WTC11 (cell line): ENCODE measurements at regions not wholly inside any gene's neighbourhood (a gene's known extent, or its start where the extent isn't known, plus 50 kb on each side); places are given as distances from the start of the nearest gene placed in this dataset.

Experiments used
- ATAC-seq: fragments of 200-7000 bp; cut with Tn5 transposase; 2 replicates; pipeline ENCODE4 v1.10.0; 2021; ENCODE audit warnings: mild to moderate bottlenecking, moderate library complexity
- CTCF ChIA-PET: fragments of 300-600 bp; sonication (Branson Sonifier 250); formaldehyde crosslinking; loops from one replicate; lab custom pipeline; 2021; ENCODE audit warnings: antibody characterized with exemption; lab: Charles Lee
- POLR2A ChIA-PET: fragments of 350-600 bp; sonication (Branson Sonifier 250); formaldehyde crosslinking; loops from one replicate; lab custom pipeline; 2021; ENCODE audit warnings: antibody characterized with exemption; lab: Charles Lee
- DNase-seq: peaks from one replicate; pipeline ENCODE4 v3.0.0; 2021; ENCODE audit warnings: low spot score
- H3K27ac Mint-ChIP-seq: 2 replicates; pipeline ENCODE4 v1.8.0; 2021; ENCODE audit warnings: mixed read lengths
- H3K27me3 Mint-ChIP-seq: 2 replicates; pipeline ENCODE4 v1.8.0; 2021; ENCODE audit warnings: low read depth, mild to moderate bottlenecking, moderate library complexity, mixed read lengths
- H3K36me3 Mint-ChIP-seq: 2 replicates; pipeline ENCODE4 v1.8.0; 2021; ENCODE audit warnings: mixed read lengths
- H3K4me1 Mint-ChIP-seq: 2 replicates; pipeline ENCODE4 v1.8.0; 2022; ENCODE audit warnings: mixed read lengths
- H3K4me3 Mint-ChIP-seq: 2 replicates; pipeline ENCODE4 v1.8.0; 2021; ENCODE audit warnings: mild to moderate bottlenecking, moderate library complexity, mixed read lengths
- H3K9me3 Mint-ChIP-seq: 2 replicates; pipeline ENCODE4 v1.8.0; 2021; ENCODE audit warnings: mixed read lengths
- CREM ChIP-seq: sonication (generic); formaldehyde crosslinking; IDR thresholded peaks from 2 replicates; pipeline ENCODE4 v1.8.1; 2022; ENCODE audit warnings: mild to moderate bottlenecking, missing genetic modification reagents, moderate library complexity
- FOXJ3 ChIP-seq: sonication (generic); formaldehyde crosslinking; IDR thresholded peaks from 2 replicates; pipeline ENCODE4 v1.9.0; 2021; ENCODE audit warnings: missing genetic modification reagents, mild to moderate bottlenecking, borderline replicate concordance
- GRHL2 ChIP-seq: fragments of 250-450 bp; sonication (Bioruptor Pico); IDR thresholded peaks from 2 replicates; pipeline ENCODE4 v1.8.0; 2022; ENCODE audit warnings: mild to moderate bottlenecking, moderate library complexity; ENCODE audit not compliant: insufficient replicate concordance, severe bottlenecking
- MLX ChIP-seq: sonication (generic); formaldehyde crosslinking; IDR thresholded peaks from 2 replicates; pipeline ENCODE4 v1.8.1; 2023; ENCODE audit warnings: mild to moderate bottlenecking, missing genetic modification reagents, moderate library complexity
- SP1 ChIP-seq: sonication (generic); formaldehyde crosslinking; conservative IDR thresholded peaks from 2 replicates; pipeline ENCODE4 v1.8.1; 2022; ENCODE audit warnings: missing genetic modification reagents
- TP53 ChIP-seq: sonication (generic); formaldehyde crosslinking; IDR thresholded peaks from 2 replicates; pipeline ENCODE4 v1.8.1; 2023; ENCODE audit warnings: mild to moderate bottlenecking, missing genetic modification reagents
- ZNF121 ChIP-seq: sonication (generic); formaldehyde crosslinking; IDR thresholded peaks from 2 replicates; pipeline ENCODE4 v1.8.0; 2023; ENCODE audit warnings: missing genetic modification reagents
- ZNF232 ChIP-seq: sonication (generic); formaldehyde crosslinking; IDR thresholded peaks from 2 replicates; pipeline ENCODE4 v1.8.0; 2022; ENCODE audit warnings: mild to moderate bottlenecking, missing genetic modification reagents
- ZNF423 ChIP-seq: fragments of 250-450 bp; sonication (Bioruptor Pico); IDR thresholded peaks from 2 replicates; pipeline ENCODE4 v2.1.2; 2022; ENCODE audit warnings: mild to moderate bottlenecking, moderate library complexity
- ZSCAN18 ChIP-seq: fragments of 250-450 bp; sonication (Bioruptor Pico); IDR thresholded peaks from 2 replicates; pipeline ENCODE4 v2.1.2; 2022; ENCODE audit warnings: mild to moderate bottlenecking, moderate library complexity
- TF ChIP-seq, protein P1 (sequence below): fragments of 200-600 bp; IDR thresholded peaks from 2 replicates; pipeline ENCODE4 v1.8.0; 2022; ENCODE audit warnings: antibody characterized with exemption
- TF ChIP-seq, protein P2 (sequence below): sonication (generic); formaldehyde crosslinking; IDR thresholded peaks from 2 replicates; pipeline ENCODE4 v1.8.1; 2023; ENCODE audit warnings: mild to moderate bottlenecking, missing genetic modification reagents, borderline replicate concordance
- TF ChIP-seq, protein P3 (sequence below): sonication (generic); formaldehyde crosslinking; IDR thresholded peaks from 2 replicates; pipeline ENCODE4 v1.8.1; 2022; ENCODE audit warnings: low read depth, mild to moderate bottlenecking, moderate library complexity, missing genetic modification reagents, borderline replicate concordance
- TF ChIP-seq, protein P4 (sequence below): sonication (generic); formaldehyde crosslinking; IDR thresholded peaks from 2 replicates; pipeline ENCODE4 v1.8.1; 2022; ENCODE audit warnings: low read depth, missing genetic modification reagents, borderline replicate concordance

DNA sequence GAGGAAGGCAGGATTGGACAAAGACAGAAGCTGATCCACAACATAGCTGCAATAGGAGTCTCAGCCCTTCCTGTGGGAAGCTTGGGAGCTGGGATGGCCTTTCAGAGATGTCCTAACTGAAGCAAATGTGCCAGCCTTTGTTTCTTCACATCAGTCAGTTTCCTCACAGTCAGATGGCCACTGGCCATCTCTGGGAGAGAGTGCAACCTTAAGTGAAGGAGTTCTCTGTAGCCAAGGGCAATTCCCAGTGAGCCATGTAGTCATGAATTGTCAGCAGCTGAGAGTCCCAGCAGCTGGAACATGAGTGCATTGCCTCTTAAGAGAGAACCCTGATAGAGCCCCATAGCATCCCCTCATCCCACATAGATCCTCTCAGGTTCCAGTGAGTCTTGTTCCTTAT, 89.1 kb upstream of the LIFR start:
- Mint-ChIP-seq H3K27me3 (no peaks in the 10 kb centered on the region), H3K4me1 (peaks cover 15% of the 10 kb centered on the region), H3K27ac (no peak overlapping the region)
- POLR2A ChIA-PET = no interaction called here
- no peak for DNase-seq
- TF ChIP-seq CREM (CRISPR knock-in tag) (no peak), GRHL2 (CRISPR knock-in tag) (no peak), TP53 (CRISPR knock-in tag) (no peak), FOXJ3 (CRISPR knock-in tag) (no peak), ZNF423 (no peak), ZNF232 (CRISPR knock-in tag) (no peak), ZNF121 (CRISPR knock-in tag) (no peak), ZSCAN18 (no peak)
- TF ChIP-seq, protein P1, sequence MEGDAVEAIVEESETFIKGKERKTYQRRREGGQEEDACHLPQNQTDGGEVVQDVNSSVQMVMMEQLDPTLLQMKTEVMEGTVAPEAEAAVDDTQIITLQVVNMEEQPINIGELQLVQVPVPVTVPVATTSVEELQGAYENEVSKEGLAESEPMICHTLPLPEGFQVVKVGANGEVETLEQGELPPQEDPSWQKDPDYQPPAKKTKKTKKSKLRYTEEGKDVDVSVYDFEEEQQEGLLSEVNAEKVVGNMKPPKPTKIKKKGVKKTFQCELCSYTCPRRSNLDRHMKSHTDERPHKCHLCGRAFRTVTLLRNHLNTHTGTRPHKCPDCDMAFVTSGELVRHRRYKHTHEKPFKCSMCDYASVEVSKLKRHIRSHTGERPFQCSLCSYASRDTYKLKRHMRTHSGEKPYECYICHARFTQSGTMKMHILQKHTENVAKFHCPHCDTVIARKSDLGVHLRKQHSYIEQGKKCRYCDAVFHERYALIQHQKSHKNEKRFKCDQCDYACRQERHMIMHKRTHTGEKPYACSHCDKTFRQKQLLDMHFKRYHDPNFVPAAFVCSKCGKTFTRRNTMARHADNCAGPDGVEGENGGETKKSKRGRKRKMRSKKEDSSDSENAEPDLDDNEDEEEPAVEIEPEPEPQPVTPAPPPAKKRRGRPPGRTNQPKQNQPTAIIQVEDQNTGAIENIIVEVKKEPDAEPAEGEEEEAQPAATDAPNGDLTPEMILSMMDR = no peak
- TF ChIP-seq, protein P2, sequence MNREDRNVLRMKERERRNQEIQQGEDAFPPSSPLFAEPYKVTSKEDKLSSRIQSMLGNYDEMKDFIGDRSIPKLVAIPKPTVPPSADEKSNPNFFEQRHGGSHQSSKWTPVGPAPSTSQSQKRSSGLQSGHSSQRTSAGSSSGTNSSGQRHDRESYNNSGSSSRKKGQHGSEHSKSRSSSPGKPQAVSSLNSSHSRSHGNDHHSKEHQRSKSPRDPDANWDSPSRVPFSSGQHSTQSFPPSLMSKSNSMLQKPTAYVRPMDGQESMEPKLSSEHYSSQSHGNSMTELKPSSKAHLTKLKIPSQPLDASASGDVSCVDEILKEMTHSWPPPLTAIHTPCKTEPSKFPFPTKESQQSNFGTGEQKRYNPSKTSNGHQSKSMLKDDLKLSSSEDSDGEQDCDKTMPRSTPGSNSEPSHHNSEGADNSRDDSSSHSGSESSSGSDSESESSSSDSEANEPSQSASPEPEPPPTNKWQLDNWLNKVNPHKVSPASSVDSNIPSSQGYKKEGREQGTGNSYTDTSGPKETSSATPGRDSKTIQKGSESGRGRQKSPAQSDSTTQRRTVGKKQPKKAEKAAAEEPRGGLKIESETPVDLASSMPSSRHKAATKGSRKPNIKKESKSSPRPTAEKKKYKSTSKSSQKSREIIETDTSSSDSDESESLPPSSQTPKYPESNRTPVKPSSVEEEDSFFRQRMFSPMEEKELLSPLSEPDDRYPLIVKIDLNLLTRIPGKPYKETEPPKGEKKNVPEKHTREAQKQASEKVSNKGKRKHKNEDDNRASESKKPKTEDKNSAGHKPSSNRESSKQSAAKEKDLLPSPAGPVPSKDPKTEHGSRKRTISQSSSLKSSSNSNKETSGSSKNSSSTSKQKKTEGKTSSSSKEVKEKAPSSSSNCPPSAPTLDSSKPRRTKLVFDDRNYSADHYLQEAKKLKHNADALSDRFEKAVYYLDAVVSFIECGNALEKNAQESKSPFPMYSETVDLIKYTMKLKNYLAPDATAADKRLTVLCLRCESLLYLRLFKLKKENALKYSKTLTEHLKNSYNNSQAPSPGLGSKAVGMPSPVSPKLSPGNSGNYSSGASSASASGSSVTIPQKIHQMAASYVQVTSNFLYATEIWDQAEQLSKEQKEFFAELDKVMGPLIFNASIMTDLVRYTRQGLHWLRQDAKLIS (CRISPR knock-in tag) = no peak
- TF ChIP-seq, protein P3, sequence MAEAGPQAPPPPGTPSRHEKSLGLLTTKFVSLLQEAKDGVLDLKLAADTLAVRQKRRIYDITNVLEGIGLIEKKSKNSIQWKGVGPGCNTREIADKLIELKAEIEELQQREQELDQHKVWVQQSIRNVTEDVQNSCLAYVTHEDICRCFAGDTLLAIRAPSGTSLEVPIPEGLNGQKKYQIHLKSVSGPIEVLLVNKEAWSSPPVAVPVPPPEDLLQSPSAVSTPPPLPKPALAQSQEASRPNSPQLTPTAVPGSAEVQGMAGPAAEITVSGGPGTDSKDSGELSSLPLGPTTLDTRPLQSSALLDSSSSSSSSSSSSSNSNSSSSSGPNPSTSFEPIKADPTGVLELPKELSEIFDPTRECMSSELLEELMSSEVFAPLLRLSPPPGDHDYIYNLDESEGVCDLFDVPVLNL (CRISPR knock-in tag) = no peak
- TF ChIP-seq, protein P4, sequence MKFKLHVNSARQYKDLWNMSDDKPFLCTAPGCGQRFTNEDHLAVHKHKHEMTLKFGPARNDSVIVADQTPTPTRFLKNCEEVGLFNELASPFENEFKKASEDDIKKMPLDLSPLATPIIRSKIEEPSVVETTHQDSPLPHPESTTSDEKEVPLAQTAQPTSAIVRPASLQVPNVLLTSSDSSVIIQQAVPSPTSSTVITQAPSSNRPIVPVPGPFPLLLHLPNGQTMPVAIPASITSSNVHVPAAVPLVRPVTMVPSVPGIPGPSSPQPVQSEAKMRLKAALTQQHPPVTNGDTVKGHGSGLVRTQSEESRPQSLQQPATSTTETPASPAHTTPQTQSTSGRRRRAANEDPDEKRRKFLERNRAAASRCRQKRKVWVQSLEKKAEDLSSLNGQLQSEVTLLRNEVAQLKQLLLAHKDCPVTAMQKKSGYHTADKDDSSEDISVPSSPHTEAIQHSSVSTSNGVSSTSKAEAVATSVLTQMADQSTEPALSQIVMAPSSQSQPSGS (CRISPR knock-in tag) = no peak
- TF ChIP-seq, all 79 proteins: peak for 0
- Mint-ChIP-seq H3K9me3 (peaks cover 12% of the 10 kb centered on the region; the same call in 1 of the 2 replicates), H3K4me3 (no peak overlapping the region), H3K36me3 (no peaks in the 10 kb centered on the region)
- ATAC-seq = no peak
- CTCF ChIA-PET = no interaction called here

- Mint-ChIP-seq H3K4me3 (no peak overlapping the region), H3K27me3 (no peaks in the 10 kb centered on the region), H3K36me3 (no peaks in the 10 kb centered on the region), H3K9me3 (peaks cover 12% of the 10 kb centered on the region; the same call in 1 of the 2 replicates), H3K4me1 (peaks cover 19% of the 10 kb centered on the region), H3K27ac (no peak overlapping the region)
- POLR2A ChIA-PET = no interaction called here
- CTCF ChIA-PET = no interaction called here
- TF ChIP-seq SP1 (CRISPR knock-in tag) = no peak
- no peak for TF ChIP-seq MLX (CRISPR knock-in tag)
- DNase-seq (no peak), ATAC-seq (no peak)
Measured at GRCh38 chr5:38648703-38649291, 92.4 kb upstream of the LIFR start.
